ENCODE measurements at regions not wholly inside any gene's neighbourhood (a gene's known extent, or its start where the extent isn't known, plus 50 kb on each side); places are given as distances from the start of the nearest gene placed in this dataset.

DNA sequence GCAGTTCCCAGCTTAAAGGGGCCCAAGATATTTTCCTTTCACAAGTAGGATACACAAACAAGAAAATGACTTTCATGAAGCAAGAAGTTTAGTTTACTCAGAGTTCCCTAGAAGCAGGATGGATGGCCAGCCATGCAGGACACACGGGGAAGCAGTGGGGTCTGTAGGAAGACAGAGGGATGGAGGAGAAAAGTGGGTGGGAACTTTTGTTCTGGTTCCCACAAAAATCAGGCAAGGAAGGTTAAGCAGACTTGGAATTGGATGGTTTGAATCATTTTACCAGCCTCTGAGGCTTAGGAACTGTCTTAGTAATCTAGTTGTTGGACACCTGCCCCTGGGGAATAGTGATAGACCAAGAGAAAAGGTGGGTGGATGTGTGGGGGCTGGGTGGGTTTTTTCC lies 263.3 kb upstream of the VSTM2A start:
- ChIA-PET CTCF (ENCODE audit: low intra/inter-chr PET ratio) (no interaction called here), POLR2A (no interaction called here)
- BruUV-seq (replicated peaks), result no TSS peak
- Histone ChIP-seq H4K20me1 (replicated peaks; ENCODE audit: control insufficient read depth, insufficient read depth, low read length) (no peaks in the 10 kb centered on the region), H3K27ac (ENCODE audit: extremely low read depth, low read depth, low read length) (no peak overlapping the region), H3K79me2 (ENCODE audit: control insufficient read depth, insufficient read depth, low read length) (no peaks in the 10 kb centered on the region), H3K36me3 (ENCODE audit: control insufficient read depth, insufficient read depth, low read length) (no peaks in the 10 kb centered on the region), H3K4me1 (replicated peaks in 1 of 2; ENCODE audit: control insufficient read depth in 2 of 2, insufficient read depth in 2 of 2, low read length in 2 of 2) (no peaks in the 10 kb centered on the region), H3K27me3 (ENCODE audit: control insufficient read depth in 2 of 2, insufficient read depth in 2 of 2, low read length in 2 of 2) (no peaks in the 10 kb centered on the region), H3K4me3 (no peak overlapping the region), H3K9me3 (replicated peaks; ENCODE audit: control insufficient read depth, insufficient read depth, low read depth, low read length) (no peaks in the 10 kb centered on the region), H2AFZ (ENCODE audit: low read depth, low read length) (no peak overlapping the region), H3K9me1 (ENCODE audit: control insufficient read depth, insufficient read depth, low read length) (no peaks in the 10 kb centered on the region), H3K9ac (ENCODE audit: insufficient read depth in 1 of 2, low read depth in 2 of 2, low read length in 2 of 2) (no peak overlapping the region), H3K4me2 (ENCODE audit: insufficient read depth, low read length) (no peak overlapping the region)
- WGBS (ENCODE audit: insufficient coverage, low coverage, missing lambda C conversion rate), result 0% methylated on average over 1 of the region's 1 CpG
- intact Hi-C loops (cut with micrococcal nuclease) (no loop called here), in situ Hi-C loops (cut with MboI) (no loop called here)
- FAIRE-seq (no peak), ATAC-seq (no peak), DNase-seq (ENCODE audit: extremely low read depth in 1 of 4, low spot score in 3 of 4) (no peak)
- TF ChIP-seq ZNF551 (CRISPR knock-in tag; IDR thresholded peaks at IDR 0.05), result no peak
- TF ChIP-seq ATF7 (IDR thresholded peaks at IDR 0.05), result no peak
- no peak for TF ChIP-seq ILK (tag; IDR thresholded peaks at IDR 0.05; ENCODE audit: borderline replicate concordance, low read depth)
- TF ChIP-seq, protein P1, sequence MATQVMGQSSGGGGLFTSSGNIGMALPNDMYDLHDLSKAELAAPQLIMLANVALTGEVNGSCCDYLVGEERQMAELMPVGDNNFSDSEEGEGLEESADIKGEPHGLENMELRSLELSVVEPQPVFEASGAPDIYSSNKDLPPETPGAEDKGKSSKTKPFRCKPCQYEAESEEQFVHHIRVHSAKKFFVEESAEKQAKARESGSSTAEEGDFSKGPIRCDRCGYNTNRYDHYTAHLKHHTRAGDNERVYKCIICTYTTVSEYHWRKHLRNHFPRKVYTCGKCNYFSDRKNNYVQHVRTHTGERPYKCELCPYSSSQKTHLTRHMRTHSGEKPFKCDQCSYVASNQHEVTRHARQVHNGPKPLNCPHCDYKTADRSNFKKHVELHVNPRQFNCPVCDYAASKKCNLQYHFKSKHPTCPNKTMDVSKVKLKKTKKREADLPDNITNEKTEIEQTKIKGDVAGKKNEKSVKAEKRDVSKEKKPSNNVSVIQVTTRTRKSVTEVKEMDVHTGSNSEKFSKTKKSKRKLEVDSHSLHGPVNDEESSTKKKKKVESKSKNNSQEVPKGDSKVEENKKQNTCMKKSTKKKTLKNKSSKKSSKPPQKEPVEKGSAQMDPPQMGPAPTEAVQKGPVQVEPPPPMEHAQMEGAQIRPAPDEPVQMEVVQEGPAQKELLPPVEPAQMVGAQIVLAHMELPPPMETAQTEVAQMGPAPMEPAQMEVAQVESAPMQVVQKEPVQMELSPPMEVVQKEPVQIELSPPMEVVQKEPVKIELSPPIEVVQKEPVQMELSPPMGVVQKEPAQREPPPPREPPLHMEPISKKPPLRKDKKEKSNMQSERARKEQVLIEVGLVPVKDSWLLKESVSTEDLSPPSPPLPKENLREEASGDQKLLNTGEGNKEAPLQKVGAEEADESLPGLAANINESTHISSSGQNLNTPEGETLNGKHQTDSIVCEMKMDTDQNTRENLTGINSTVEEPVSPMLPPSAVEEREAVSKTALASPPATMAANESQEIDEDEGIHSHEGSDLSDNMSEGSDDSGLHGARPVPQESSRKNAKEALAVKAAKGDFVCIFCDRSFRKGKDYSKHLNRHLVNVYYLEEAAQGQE (IDR thresholded peaks at IDR 0.05; ENCODE audit: borderline replicate concordance), result no peak
- TF ChIP-seq, protein P1 (CRISPR knock-in tag; IDR thresholded peaks at IDR 0.05; ENCODE audit: low read depth), result no peak
- no peak for TF ChIP-seq MIER1 (IDR thresholded peaks at IDR 0.05; ENCODE audit: low read depth)
- no peak for TF ChIP-seq TRIM28 (IDR thresholded peaks at IDR 0.05)
- TF ChIP-seq MCM3 (IDR thresholded peaks at IDR 0.05), result no peak
- TF ChIP-seq, protein P2, sequence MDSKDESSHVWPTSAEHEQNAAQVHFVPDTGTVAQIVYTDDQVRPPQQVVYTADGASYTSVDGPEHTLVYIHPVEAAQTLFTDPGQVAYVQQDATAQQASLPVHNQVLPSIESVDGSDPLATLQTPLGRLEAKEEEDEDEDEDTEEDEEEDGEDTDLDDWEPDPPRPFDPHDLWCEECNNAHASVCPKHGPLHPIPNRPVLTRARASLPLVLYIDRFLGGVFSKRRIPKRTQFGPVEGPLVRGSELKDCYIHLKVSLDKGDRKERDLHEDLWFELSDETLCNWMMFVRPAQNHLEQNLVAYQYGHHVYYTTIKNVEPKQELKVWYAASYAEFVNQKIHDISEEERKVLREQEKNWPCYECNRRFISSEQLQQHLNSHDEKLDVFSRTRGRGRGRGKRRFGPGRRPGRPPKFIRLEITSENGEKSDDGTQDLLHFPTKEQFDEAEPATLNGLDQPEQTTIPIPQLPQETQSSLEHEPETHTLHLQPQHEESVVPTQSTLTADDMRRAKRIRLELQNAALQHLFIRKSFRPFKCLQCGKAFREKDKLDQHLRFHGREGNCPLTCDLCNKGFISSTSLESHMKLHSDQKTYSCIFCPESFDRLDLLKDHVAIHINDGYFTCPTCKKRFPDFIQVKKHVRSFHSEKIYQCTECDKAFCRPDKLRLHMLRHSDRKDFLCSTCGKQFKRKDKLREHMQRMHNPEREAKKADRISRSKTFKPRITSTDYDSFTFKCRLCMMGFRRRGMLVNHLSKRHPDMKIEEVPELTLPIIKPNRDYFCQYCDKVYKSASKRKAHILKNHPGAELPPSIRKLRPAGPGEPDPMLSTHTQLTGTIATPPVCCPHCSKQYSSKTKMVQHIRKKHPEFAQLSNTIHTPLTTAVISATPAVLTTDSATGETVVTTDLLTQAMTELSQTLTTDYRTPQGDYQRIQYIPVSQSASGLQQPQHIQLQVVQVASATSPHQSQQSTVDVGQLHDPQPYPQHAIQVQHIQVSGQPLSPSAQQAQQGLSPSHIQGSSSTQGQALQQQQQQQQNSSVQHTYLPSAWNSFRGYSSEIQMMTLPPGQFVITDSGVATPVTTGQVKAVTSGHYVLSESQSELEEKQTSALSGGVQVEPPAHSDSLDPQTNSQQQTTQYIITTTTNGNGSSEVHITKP (IDR thresholded peaks at IDR 0.05; ENCODE audit: partially characterized antibody), result no peak
- TF ChIP-seq, protein P3, sequence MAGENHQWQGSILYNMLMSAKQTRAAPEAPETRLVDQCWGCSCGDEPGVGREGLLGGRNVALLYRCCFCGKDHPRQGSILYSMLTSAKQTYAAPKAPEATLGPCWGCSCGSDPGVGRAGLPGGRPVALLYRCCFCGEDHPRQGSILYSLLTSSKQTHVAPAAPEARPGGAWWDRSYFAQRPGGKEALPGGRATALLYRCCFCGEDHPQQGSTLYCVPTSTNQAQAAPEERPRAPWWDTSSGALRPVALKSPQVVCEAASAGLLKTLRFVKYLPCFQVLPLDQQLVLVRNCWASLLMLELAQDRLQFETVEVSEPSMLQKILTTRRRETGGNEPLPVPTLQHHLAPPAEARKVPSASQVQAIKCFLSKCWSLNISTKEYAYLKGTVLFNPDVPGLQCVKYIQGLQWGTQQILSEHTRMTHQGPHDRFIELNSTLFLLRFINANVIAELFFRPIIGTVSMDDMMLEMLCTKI (IDR thresholded peaks at IDR 0.05; ENCODE audit: partially characterized antibody), result no peak
